ENCODE measurements at regions not wholly inside any gene's neighbourhood (a gene's known extent, or its start where the extent isn't known, plus 50 kb on each side); places are given as distances from the start of the nearest gene placed in this dataset.

DNA sequence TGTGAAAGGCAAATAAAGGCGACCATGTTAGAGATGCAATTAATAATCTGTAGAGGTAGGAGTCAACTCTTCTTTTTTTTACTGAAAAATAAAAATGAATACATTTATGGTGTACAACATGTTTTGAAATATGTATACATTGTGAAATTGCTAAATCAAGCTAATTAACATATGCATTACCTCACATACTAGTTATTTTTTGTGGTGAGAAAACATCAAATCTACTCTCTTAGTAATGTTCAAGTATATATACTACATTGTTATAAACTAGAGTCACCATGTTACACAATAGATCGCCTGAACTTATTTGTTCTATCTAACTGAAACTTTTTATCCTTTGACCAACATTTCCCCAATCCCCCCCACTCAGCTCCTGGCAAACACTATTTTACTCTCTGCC is 143.2 kb downstream of the POU4F1 start:
- Mint-ChIP-seq H3K27ac (no peak overlapping the region), H3K4me3 (no peak overlapping the region), H3K9me3 (no peaks in the 10 kb centered on the region), H3K36me3 (no peaks in the 10 kb centered on the region), H3K4me1 (no peaks in the 10 kb centered on the region), H3K27me3 (no peaks in the 10 kb centered on the region)
- no peak for DNase-seq
- CTCF ChIA-PET, result no interaction called here

DNA sequence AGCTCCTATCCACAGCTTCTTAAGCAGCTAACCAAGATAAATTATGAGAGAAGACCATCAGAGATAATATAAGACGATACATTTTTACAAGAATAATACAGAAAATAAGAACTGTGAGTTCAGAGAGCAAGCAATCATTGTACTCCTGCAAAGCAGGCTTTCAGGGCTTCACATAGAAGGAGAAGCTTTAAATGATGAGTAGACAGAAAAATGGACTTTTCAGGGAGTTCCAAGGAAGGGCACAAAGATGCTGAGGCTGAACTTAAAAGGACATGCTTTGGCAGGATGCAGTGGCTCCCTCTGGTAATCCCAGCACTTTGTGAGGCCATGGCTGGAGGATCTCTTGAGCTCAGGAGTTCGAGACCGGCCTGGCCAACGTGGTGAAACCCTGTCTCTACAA is 159.5 kb downstream of the POU4F1 start:
- Mint-ChIP-seq H3K4me1 (no peaks in the 10 kb centered on the region), H3K4me3 (no peak overlapping the region), H3K27ac (no peak overlapping the region), H3K36me3 (no peaks in the 10 kb centered on the region), H3K27me3 (no peaks in the 10 kb centered on the region), H3K9me3 (no peaks in the 10 kb centered on the region)
- DNase-seq, result no peak
- CTCF ChIA-PET, result no interaction called here

DNA sequence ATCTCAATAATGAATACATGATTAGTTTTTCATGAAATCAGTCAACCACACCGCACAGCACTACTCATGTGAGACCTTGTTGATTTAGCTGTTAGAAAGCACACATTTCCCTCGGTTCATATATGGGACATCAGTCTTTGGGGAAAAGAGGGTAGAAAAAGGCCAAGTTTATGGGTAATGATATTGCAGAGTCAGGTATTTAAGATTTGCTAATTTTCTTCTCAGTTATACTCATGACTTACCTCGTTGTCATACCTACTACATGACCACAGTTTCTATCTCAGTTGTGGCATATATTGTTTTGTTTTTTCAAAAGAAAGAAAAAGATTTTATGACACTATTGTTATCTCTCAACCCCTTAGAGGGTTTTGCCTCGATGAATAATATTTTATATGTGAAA is 165.6 kb downstream of the POU4F1 start:
- H3K4me1 Mint-ChIP-seq, result no peaks in the 10 kb centered on the region
- CTCF ChIA-PET, result no interaction called here
- no peak overlapping the region for H3K4me3 Mint-ChIP-seq
- no peak for DNase-seq
- H3K9me3 Mint-ChIP-seq, result no peaks in the 10 kb centered on the region
- H3K36me3 Mint-ChIP-seq, result no peaks in the 10 kb centered on the region
- no peak overlapping the region for H3K27ac Mint-ChIP-seq
- H3K27me3 Mint-ChIP-seq, result no peaks in the 10 kb centered on the region

DNA sequence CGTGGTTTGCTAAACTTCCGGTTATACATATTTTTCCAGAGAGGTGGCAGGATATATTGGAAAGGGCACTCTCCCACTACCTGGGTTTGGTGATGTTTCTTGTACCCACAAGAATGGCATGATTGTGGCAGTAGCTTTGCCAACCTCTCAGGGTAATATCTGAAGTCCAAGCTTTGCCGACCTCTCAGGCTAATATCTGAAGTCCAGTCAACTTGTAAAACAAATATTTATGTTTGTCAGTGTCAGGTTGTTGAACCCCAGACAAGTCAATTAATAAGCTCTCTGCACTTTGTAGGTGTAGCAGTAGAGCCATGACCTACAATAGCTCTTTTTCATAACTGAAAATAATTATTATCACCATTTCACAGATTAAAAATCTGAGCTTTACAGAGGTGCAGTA is 167.0 kb downstream of the POU4F1 start:
- H3K4me3 Mint-ChIP-seq, result no peak overlapping the region
- no peaks in the 10 kb centered on the region for H3K9me3 Mint-ChIP-seq
- no peaks in the 10 kb centered on the region for H3K36me3 Mint-ChIP-seq
- no peaks in the 10 kb centered on the region for H3K4me1 Mint-ChIP-seq
- CTCF ChIA-PET, result no interaction called here
- no peak for DNase-seq
- H3K27ac Mint-ChIP-seq, result no peak overlapping the region
- H3K27me3 Mint-ChIP-seq, result no peaks in the 10 kb centered on the region

DNA sequence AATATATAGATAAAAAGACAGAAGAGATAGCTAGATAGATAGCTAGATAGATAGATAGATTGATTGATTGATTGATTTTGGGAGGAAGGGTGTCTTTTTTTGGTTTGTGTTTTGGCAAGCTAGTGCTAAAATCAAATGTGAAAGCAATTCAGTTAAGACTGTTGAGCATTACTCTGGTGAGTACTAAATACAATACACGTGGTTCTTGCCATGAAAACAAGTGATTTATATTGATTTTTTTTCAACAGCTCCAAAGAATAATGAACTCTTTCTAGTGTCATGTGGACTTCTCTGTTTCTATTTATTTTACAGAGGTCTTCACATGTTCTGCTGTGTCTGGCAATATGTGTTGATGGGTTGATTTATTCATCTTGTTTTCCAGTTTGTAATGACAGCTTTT is 172.0 kb downstream of the POU4F1 start:
- no peak overlapping the region for H3K4me3 Mint-ChIP-seq
- H3K36me3 Mint-ChIP-seq, result no peaks in the 10 kb centered on the region
- no peaks in the 10 kb centered on the region for H3K4me1 Mint-ChIP-seq
- CTCF ChIA-PET, result interaction anchor here (0.6 kb wide), 1 partner anchor 182 kb away, joined by 3 read pairs; no protein-coding TSS in a partner anchor
- H3K27me3 Mint-ChIP-seq, result no peaks in the 10 kb centered on the region
- no peak for DNase-seq
- no peak overlapping the region for H3K27ac Mint-ChIP-seq
- H3K9me3 Mint-ChIP-seq, result no peaks in the 10 kb centered on the region

DNA sequence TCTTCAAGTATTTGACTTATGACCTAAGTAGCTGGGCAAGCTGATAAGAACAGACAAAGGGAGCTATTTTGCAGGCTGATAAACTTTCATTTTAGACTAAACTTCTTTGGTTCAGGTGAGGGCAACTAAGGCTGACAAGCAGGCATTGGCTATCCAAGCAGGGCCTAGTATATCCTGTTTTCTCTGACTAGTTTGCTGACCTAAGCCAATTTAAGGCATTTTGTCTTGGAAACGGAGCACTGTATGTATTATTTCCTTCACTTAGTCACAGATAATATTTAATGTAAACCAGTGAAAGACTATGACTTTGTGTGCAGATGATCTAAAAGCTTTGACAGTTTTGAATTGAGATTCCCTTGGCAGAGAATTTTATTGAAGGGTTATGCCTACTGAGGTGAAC is 172.5 kb downstream of the POU4F1 start:
- Mint-ChIP-seq H3K27me3 (no peaks in the 10 kb centered on the region), H3K9me3 (no peaks in the 10 kb centered on the region), H3K4me3 (no peak overlapping the region), H3K27ac (no peak overlapping the region), H3K4me1 (no peaks in the 10 kb centered on the region), H3K36me3 (no peaks in the 10 kb centered on the region)
- CTCF ChIA-PET, result no interaction called here
- no peak for DNase-seq

DNA sequence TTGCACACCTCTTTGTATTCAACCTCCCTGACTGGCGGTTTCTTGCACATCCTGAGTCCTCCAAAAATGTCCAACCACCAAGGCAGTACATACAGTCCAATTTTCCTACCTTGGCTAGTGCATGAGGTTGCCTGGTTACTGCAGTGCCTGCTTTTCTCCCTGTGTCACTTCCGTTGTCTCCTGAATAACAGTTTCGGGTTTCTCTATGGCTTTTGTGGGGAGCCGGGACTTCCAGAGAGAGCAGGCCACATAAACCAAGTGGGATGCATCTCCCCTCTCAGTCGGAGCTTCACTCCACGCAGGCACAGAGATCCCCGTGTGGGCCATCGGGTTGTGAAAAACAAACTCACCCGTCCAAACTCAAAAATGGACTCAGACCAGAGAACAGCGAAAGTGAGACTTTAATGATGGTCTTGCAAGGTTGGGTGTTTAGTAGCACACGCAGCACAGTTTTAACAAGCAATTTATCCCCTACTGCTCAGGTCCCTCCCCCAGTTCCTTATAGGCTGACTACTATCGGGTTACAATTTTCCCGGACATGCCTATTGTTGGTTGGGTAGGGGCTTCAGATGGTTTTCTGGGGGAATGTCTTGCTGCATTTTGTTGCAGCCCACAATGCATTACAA is 173.1 kb downstream of the POU4F1 start:
- no peaks in the 10 kb centered on the region for H3K9me3 Mint-ChIP-seq
- no peaks in the 10 kb centered on the region for H3K36me3 Mint-ChIP-seq
- no peak overlapping the region for H3K4me3 Mint-ChIP-seq
- H3K27ac Mint-ChIP-seq, result no peak overlapping the region
- no peak for DNase-seq
- no peaks in the 10 kb centered on the region for H3K4me1 Mint-ChIP-seq
- no peaks in the 10 kb centered on the region for H3K27me3 Mint-ChIP-seq
- CTCF ChIA-PET, result no interaction called here

DNA sequence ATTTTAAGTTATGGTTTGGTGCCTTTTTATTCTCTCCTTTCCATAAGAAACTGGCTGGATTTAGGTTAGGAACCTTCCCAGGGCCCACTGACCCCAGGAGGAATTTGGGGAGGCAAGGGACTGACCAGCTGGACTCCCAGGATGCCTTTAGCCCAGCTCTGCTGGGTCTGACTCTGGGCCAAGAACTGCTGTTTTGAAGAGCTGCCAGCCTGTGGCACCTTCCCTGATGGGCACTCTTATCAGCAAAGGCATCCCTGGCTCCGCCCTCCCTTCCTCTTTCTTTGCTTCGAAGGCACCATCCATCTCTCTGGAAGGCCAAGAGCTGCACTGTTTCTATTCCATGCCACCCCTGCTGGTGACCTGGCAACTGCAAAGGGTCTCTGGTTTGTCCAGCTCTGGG is 174.7 kb downstream of the POU4F1 start:
- CTCF ChIA-PET, result no interaction called here
- DNase-seq, result no peak
- Mint-ChIP-seq H3K9me3 (no peaks in the 10 kb centered on the region), H3K27ac (no peak overlapping the region), H3K4me3 (no peak overlapping the region), H3K4me1 (no peaks in the 10 kb centered on the region), H3K27me3 (no peaks in the 10 kb centered on the region), H3K36me3 (no peaks in the 10 kb centered on the region)

DNA sequence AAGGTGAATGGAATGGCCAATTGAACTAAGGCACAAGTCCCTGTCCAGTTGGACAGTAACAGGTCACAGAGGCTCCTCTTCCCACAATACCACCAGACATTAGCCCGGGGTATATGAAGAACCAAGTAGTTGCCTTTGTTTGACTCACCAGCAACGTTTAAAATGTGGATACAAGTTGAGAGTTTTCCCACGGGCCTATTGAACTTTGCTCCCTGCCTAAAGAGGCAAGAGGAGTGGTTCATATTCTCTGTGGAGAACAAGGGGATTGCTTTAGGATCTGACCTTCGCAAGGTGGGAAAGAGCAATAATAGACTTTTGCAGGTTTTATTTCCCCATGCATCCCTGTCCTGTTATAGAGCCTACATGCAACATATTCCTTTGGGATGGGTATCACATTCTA is 177.2 kb downstream of the POU4F1 start:
- CTCF ChIA-PET, result no interaction called here
- DNase-seq, result no peak
- no peak overlapping the region for H3K27ac Mint-ChIP-seq
- no peaks in the 10 kb centered on the region for H3K27me3 Mint-ChIP-seq
- H3K36me3 Mint-ChIP-seq, result no peaks in the 10 kb centered on the region
- H3K4me1 Mint-ChIP-seq, result no peaks in the 10 kb centered on the region
- no peak overlapping the region for H3K4me3 Mint-ChIP-seq
- no peaks in the 10 kb centered on the region for H3K9me3 Mint-ChIP-seq

DNA sequence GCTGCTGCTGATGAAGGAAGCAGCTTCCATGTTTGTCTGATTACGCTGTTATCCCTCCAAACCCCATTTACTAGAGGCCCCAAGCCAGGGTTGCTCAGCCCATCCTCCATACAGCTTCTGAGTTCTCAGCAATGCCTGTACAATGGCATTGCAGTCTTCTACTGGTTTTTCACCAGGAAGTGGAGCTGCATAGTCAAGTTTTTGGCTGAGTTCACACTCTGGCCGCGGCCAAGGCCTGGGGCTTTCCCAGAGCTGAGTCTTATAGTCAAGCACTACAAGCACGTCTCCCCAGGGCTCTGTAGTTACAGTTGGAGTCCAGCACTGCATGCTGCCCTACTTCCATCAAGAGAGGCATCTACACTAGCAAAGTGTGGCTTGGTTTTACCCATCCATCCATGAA is 182.5 kb downstream of the POU4F1 start:
- no peak for DNase-seq
- Mint-ChIP-seq H3K4me3 (no peak overlapping the region), H3K36me3 (no peaks in the 10 kb centered on the region), H3K27me3 (no peaks in the 10 kb centered on the region), H3K27ac (no peak overlapping the region), H3K4me1 (no peaks in the 10 kb centered on the region), H3K9me3 (no peaks in the 10 kb centered on the region)
- CTCF ChIA-PET, result no interaction called here

DNA sequence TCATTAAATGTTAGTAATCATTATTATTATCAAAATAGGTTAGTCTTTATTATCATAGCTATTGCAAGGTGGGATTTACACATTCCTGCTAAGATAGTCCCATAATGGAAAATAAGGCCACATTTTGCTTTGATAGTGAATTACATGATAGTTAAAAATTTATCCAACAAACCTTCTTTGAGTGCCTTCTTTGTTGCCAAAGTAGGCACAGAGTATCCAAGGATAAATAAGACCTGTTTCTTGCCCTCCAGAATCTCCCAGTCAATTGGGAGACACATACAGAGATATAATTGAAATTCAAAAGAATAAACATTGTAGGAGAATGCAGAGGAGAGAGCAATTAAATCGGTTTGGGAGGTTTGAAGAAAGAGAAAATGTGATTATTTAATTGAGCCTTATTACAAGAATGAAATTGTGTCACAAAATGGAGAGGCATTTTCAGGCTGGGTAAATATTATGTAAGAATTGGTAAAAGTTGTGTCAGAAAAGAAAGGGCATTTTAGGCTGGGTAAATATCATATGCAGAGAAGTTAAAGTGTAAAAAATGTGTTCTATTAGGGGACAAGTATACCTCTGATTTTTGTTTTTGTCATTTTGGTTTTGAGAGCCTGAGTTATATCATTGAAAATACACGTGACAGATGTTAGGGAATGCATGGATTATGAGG is 189.3 kb downstream of the POU4F1 start:
- CTCF ChIA-PET, result no interaction called here
- H3K9me3 Mint-ChIP-seq, result no peaks in the 10 kb centered on the region

DNA sequence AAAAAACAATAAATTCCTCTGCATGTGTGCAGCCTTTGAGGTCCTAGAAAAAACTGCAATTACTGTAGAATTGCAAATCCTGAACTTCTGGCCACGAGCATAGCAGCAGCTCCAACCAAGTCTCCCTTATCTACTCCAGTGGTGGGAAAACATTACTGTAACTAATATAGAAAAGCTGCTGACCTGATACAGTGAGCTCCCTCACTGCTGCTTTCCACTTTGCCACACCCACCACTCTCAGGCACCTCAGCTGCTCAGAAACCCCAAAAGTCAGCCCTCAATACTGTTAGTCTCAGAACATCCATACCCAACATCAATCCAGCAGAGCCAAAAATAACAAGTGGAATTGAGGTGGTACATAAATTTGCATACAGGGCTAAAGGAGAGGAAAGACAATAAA is 192.5 kb downstream of the POU4F1 start:
- Mint-ChIP-seq H3K4me1 (no peaks in the 10 kb centered on the region), H3K36me3 (no peaks in the 10 kb centered on the region), H3K9me3 (no peaks in the 10 kb centered on the region), H3K27ac (no peak overlapping the region), H3K4me3 (no peak overlapping the region), H3K27me3 (no peaks in the 10 kb centered on the region)
- DNase-seq, result no peak
- CTCF ChIA-PET, result no interaction called here

More for the DNA sequence above, 189.3 kb downstream of the POU4F1 start:
- H3K27me3 Mint-ChIP-seq, result no peaks in the 10 kb centered on the region
- H3K36me3 Mint-ChIP-seq, result no peaks in the 10 kb centered on the region
- no peak overlapping the region for H3K4me3 Mint-ChIP-seq
- no peak overlapping the region for H3K27ac Mint-ChIP-seq
- no peaks in the 10 kb centered on the region for H3K4me1 Mint-ChIP-seq
- DNase-seq, result no peak

DNA sequence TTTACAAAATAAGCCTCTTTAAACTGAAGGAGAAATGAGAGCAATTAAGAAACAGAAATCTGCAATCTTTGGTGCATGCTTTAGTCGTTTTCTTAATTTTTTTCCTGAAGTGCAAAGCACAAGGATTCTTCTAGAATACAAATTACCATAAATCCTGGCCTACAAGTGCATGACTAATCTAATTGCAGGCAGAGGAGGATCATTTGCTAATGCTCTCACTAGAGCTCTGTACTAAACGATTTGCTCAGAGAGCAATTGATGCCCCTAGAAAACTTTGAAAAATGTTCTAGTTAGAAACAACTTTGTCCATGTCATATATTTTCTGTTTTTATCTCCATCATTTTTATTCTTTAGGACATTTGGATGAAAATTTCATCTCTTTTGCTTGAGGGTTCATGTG is 193.2 kb downstream of the POU4F1 start:
- no peaks in the 10 kb centered on the region for H3K4me1 Mint-ChIP-seq
- H3K4me3 Mint-ChIP-seq, result no peak overlapping the region
- H3K27me3 Mint-ChIP-seq, result no peaks in the 10 kb centered on the region
- no peaks in the 10 kb centered on the region for H3K9me3 Mint-ChIP-seq
- DNase-seq, result no peak
- no peaks in the 10 kb centered on the region for H3K36me3 Mint-ChIP-seq
- no peak overlapping the region for H3K27ac Mint-ChIP-seq
- CTCF ChIA-PET, result no interaction called here

DNA sequence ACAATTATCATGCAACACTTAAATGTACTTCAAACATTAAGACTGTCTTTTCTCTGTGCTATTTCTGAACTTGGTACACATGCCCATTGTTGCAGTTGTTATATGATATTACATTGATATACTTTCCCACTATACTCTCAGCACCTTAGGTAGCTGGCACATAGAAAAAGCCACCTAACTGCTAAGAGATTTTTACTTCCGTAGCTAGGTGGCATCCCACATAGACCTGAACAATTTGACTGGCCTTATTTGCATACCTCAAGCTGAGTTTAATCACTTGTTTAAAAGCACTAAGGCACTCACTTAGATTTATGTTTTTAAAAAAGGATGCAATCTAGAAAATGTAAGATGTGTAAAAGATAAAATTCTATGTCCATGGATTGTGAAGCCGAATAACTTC is 194.2 kb downstream of the POU4F1 start:
- no peaks in the 10 kb centered on the region for H3K9me3 Mint-ChIP-seq
- no peak overlapping the region for H3K27ac Mint-ChIP-seq
- no peaks in the 10 kb centered on the region for H3K27me3 Mint-ChIP-seq
- no peaks in the 10 kb centered on the region for H3K36me3 Mint-ChIP-seq
- CTCF ChIA-PET, result no interaction called here
- H3K4me1 Mint-ChIP-seq, result no peaks in the 10 kb centered on the region
- no peak overlapping the region for H3K4me3 Mint-ChIP-seq
- DNase-seq, result no peak

DNA sequence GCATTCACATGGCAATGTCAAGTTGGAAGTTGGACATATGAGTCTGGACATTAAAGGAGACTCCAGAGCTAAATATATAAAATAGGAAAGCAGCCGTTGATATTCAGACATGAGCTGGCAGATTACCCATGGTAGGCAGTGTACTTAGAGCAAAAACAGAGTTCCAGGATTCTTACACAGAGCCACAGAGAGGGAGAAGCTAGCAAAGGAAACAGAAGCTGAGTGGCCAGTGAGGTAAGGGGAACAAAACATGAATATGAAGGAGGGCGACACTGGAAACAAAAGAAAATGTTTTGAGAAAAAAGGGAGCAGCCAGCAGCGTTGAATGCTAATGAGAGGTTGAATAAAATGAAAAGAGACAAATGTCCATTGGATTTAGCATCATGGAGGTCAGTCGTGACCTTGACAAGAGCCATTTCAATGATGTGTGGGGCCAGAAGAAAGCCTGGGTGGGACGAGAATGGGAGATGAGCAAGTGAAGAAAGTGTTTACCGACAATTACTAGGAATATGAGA is 198.4 kb downstream of the POU4F1 start:
- H3K9me3 Mint-ChIP-seq, result no peaks in the 10 kb centered on the region
- no peak overlapping the region for H3K4me3 Mint-ChIP-seq
- H3K4me1 Mint-ChIP-seq, result no peaks in the 10 kb centered on the region
- no peak for DNase-seq
- CTCF ChIA-PET, result no interaction called here
- no peaks in the 10 kb centered on the region for H3K36me3 Mint-ChIP-seq
- H3K27ac Mint-ChIP-seq, result no peak overlapping the region
- no peaks in the 10 kb centered on the region for H3K27me3 Mint-ChIP-seq
